SW480 (cell line): ENCODE measurements at regions not wholly inside any gene's neighbourhood (a gene's known extent, or its start where the extent isn't known, plus 50 kb on each side); places are given as distances from the start of the nearest gene placed in this dataset.

ENCODE experiments used
- DNase-seq: peaks from one replicate; pipeline ENCODE4 v3.0.0-alpha.2; 2016; ENCODE audit warnings: low spot score

DNA sequence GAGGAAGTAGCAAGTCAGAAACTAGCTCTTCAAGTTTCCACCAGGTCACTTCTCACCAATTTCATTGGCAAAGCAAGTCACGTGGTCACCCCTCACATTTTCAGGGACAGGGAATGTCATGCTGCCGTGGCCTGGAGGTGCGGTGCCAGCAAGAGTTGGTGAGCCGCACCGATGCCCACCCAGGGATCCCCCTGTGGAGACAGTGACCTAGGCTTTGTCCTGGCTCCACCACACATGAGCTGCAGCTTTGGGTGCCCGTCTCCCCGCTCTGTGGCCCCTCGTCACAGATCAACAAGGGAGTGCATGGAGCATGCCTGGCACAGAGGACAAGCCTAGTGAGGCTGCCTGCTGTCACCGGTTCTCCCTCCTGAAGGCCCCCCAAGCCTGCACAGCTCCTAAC lies 226.7 kb upstream of the PPP2R2D start:
- no peak for DNase-seq

- DNase-seq = no peak
These were observed 225.7 kb upstream of the PPP2R2D start for GRCh38 chr10:131675104-131675503.

- no peak for DNase-seq
These were observed 224.6 kb upstream of the PPP2R2D start for GRCh38 chr10:131676046-131676799.

GRCh38 chr10:131676800-131677421 lies 223.9 kb upstream of the PPP2R2D start:
- DNase-seq = no peak

- DNase-seq = no peak
These were observed 223.1 kb upstream of the PPP2R2D start for GRCh38 chr10:131677671-131678070.

DNA sequence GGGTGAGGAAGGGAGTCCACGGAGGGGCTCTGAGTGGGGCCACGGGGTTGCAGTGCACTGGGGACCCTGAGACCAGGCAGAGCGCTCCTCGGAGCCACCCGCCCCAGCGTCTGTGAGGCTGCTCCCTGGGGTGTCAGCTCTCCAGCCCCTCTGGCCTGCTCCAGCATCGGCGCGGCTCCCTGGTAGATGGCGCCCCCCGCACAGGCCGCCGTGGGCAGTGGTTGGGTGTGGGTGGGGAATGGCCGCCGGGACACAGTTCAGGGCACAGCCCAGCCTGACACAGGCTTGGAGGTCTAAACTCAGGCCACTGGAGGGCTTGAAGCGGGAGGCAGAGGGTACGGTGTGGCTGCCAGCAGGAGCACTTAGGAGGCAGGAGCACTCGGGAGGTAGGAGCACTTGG lies 222.6 kb upstream of the PPP2R2D start:
- no peak for DNase-seq

DNA sequence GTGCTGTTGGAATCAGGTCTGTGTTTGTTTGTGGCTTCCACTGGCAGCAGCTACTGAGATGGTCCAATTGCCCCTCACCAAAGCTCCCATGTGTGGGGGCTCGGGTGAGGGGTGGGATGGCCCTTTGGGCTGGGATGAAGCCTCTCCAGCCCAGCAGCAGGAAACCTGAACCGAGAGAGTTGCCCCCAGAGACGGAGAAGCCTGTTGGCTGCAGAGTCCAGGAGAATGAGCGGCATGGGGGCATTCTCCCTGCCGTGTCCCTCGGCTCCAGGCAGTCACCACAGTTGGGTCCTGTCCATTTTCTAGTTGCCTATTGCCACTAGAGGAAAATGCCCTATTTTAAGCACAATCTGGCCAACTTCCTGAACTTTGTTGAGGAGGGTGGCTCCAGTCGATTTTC lies 222.2 kb upstream of the PPP2R2D start:
- no peak for DNase-seq

DNA sequence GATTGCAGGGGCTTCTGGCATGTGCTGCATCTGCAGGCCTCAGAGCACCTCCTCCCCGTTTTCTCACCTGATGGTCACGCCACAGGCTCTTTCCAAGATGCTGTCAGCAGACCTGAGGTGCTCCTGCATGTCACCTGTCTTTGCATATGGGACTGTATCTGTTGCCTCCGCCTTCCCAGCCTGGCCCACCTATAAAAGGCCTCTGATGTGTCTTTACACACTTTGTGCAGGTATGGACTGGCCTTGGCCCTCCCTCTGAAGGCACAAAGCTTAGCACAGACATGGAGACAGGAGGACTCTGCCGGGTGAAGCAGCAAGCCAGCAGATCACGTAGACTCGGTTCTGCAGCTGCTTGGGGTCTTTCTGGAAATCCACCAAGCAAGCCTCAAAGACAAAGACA lies 220.9 kb upstream of the PPP2R2D start:
- no peak for DNase-seq

DNA sequence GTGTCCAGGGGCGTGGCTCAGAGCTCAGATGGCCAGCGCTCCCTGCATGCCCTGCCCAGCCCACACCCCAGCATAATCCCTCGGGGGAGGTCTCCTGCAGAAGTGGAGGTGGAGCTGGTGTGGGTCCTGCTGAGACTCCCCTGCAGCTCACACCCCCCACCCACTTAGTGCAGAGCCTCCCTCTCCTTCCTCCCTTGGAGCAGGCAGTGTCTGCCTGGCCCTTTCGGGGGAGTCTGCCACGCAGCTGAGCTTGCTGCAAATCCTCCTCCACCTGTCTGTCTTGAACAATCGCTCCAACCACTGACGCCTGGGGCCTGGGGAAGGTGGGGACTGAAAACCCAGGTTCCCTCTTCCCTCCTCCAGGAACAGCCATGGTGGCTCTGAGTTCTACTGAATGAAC lies 219.7 kb upstream of the PPP2R2D start:
- DNase-seq = no peak

- DNase-seq = no peak
These were observed 219.2 kb upstream of the PPP2R2D start for GRCh38 chr10:131681656-131682055.

- DNase-seq = no peak
These were observed 218.4 kb upstream of the PPP2R2D start for GRCh38 chr10:131682271-131682962.

GRCh38 chr10:131683281-131683861 lies 217.4 kb upstream of the PPP2R2D start:
- no peak for DNase-seq

GRCh38 chr10:131683941-131684340 lies 216.9 kb upstream of the PPP2R2D start:
- DNase-seq = no peak

GRCh38 chr10:131685007-131685406 lies 215.8 kb upstream of the PPP2R2D start:
- DNase-seq = no peak

- DNase-seq = peak; percentile 39
These were observed 215.2 kb upstream of the PPP2R2D start for GRCh38 chr10:131685576-131685975.

GRCh38 chr10:131686781-131687420 lies 213.9 kb upstream of the PPP2R2D start:
- no peak for DNase-seq

DNA sequence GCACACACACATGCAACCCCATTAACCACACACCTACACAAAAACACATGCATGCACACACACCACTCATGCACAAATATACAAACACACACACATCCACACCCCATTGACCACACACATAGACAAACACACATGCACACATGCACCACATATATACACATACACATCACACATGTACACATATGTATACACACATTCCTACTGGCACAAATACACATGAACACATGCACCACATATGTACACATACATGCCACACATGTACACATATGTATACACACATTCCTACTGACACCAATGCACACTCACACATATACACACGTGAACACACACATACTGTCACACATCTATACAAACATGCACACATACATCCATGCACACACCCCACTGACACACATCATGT lies 212.5 kb upstream of the PPP2R2D start:
- DNase-seq = no peak

GRCh38 chr10:131689016-131689415 lies 211.8 kb upstream of the PPP2R2D start:
- no peak for DNase-seq

- DNase-seq = no peak
These were observed 211.3 kb upstream of the PPP2R2D start for GRCh38 chr10:131689486-131689885.

DNA sequence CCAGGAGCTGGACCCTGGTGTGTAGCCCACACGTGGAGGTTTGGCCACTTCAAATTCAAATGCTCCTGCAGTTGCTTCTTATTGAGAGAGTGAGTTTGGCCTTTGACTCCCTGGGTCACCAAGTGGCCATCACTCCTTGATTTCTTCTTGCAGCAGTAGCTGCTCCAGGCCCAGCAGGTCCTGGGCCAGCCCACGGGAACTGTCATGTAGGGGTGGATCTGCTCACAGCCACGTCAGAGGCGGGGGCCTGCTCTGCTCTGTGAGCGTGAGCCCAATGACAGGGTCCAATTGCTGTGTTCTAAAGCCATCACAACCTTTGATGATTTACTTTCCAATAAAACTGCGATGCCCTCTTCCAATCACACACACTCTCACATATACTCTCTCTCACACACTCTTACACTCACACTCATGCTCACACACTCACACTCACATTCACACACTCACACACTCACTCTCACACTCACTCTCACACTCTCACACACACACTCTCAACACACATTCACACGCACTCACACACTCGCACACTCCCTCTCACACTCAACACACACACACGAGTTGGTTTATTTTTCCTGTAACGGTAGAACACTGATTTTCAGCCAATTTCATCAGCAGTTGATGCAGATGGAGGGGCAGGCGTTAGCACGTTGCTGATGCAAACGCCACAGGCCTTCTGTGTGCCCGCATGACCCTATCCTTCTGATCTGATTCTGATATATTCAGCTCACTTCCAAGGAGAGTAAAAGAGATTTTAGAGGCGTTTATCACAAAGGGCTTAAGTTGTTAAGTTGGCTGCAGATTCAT lies 210.7 kb upstream of the PPP2R2D start:
- no peak for DNase-seq

GRCh38 chr10:131690805-131691239 lies 210.0 kb upstream of the PPP2R2D start:
- no peak for DNase-seq
